Smooth muscle cell (in vitro differentiated cells): ENCODE measurements at regions not wholly inside any gene's neighbourhood (a gene's known extent, or its start where the extent isn't known, plus 50 kb on each side); places are given as distances from the start of the nearest gene placed in this dataset.

Experiments
- DNase-seq: peaks from one replicate; lab custom pipeline; 2025; ENCODE audit not compliant: unreplicated experiment; lab: John Stamatoyannopoulos, UW
- H2AFZ ChIP-seq: fragments of 200-600 bp; sonication (generic); 2 replicates; pipeline ENCODE4 v1.6.0; 2016; ENCODE audit warnings: antibody characterized with exemption, low read depth, mild to moderate bottlenecking
- H3F3A ChIP-seq: fragments of 200-600 bp; sonication (generic); 2 replicates; pipeline ENCODE4 v1.6.0; 2017; ENCODE audit warnings: antibody characterized with exemption, low read depth
- H3K27ac ChIP-seq: fragments of 200-600 bp; sonication (generic); 2 replicates; pipeline ENCODE4 v1.5.1; 2016; ENCODE audit warnings: low read depth, mild to moderate bottlenecking
- H3K27me3 ChIP-seq: fragments of 200-600 bp; sonication (generic); 2 replicates; pipeline ENCODE4 v1.6.1; 2016; ENCODE audit warnings: low read depth, mild to moderate bottlenecking
- H3K36me3 ChIP-seq: fragments of 200-600 bp; sonication (generic); 2 replicates; pipeline ENCODE4 v1.5.1; 2016; ENCODE audit warnings: low read depth
- H3K4me1 ChIP-seq: fragments of 200-600 bp; sonication (generic); 2 replicates; pipeline ENCODE4 v1.5.1; 2016; ENCODE audit warnings: low read depth
- H3K4me2 ChIP-seq: fragments of 200-600 bp; sonication (generic); 2 replicates; pipeline ENCODE4 v1.6.0; 2016; ENCODE audit warnings: mild to moderate bottlenecking
- H3K4me3 ChIP-seq: fragments of 200-600 bp; sonication (generic); 2 replicates; pipeline ENCODE4 v1.5.1; 2016; ENCODE audit warnings: mild to moderate bottlenecking
- H3K79me2 ChIP-seq: fragments of 200-600 bp; sonication (generic); 2 replicates; pipeline ENCODE4 v1.6.0; 2016; ENCODE audit warnings: low read depth, mild to moderate bottlenecking
- H3K9ac ChIP-seq: fragments of 200-600 bp; sonication (generic); 2 replicates; pipeline ENCODE4 v1.6.0; 2016; ENCODE audit warnings: low read depth
- H3K9me3 ChIP-seq: fragments of 200-600 bp; sonication (generic); replicated peaks from 2 replicates; pipeline ENCODE4 v1.5.1; 2016; ENCODE audit warnings: low read depth
- H4K20me1 ChIP-seq: fragments of 200-600 bp; sonication (generic); 2 replicates; pipeline ENCODE4 v1.6.0; 2016; ENCODE audit warnings: low read depth
- WGBS: methylation state at CpG from one replicate; pipeline ENCODE4 v1.1.7; 2016; ENCODE audit warnings: low lambda C conversion rate; 5-methylcytosine and 5-hydroxymethylcytosine counted together
- TF ChIP-seq, protein P1 (sequence below): fragments of 200-600 bp; sonication (generic); IDR thresholded peaks from 2 replicates; pipeline ENCODE4 v1.5.1; 2017; ENCODE audit warnings: borderline replicate concordance, mild to moderate bottlenecking, antibody characterized with exemption; ENCODE audit not compliant: insufficient read depth, poor library complexity, severe bottlenecking

DNA sequence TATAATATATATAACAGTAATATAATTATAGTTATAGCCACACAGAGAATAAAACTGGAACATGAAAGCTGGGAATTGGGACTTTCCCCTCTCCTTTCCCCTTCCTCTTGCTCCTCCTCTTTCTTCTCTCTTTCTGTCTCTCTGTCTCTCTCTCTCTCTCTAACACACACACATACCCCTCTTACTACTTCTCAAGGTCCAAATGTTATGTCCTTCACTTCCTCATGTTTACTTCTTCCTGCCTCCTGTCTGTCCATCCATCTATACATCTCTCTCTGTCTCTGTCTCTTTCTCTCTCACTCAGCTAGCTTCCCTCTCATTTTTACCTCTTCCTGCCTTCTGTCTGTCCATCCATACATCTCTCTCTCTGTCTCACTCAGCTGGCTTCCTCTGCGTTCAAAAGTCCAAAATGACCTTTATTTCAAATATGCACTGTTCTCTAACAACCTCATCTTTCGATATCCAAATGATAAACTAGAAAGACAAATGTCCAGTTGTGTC is 261.1 kb downstream of the SIPA1L2 start:
- Histone ChIP-seq H3K4me3 (no peak overlapping the region), H3K4me2 (no peak overlapping the region), H3K36me3 (no peaks in the 10 kb centered on the region), H3K9ac (no peak overlapping the region), H2AFZ (no peak overlapping the region), H3F3A (peaks cover 3% of the 10 kb centered on the region), H3K4me1 (no peaks in the 10 kb centered on the region), H3K27ac (peak overlapping the region; percentile 87), H4K20me1 (no peaks in the 10 kb centered on the region), H3K27me3 (no peaks in the 10 kb centered on the region), H3K9me3 (no peaks in the 10 kb centered on the region), H3K79me2 (no peaks in the 10 kb centered on the region)
- TF ChIP-seq, protein P1, sequence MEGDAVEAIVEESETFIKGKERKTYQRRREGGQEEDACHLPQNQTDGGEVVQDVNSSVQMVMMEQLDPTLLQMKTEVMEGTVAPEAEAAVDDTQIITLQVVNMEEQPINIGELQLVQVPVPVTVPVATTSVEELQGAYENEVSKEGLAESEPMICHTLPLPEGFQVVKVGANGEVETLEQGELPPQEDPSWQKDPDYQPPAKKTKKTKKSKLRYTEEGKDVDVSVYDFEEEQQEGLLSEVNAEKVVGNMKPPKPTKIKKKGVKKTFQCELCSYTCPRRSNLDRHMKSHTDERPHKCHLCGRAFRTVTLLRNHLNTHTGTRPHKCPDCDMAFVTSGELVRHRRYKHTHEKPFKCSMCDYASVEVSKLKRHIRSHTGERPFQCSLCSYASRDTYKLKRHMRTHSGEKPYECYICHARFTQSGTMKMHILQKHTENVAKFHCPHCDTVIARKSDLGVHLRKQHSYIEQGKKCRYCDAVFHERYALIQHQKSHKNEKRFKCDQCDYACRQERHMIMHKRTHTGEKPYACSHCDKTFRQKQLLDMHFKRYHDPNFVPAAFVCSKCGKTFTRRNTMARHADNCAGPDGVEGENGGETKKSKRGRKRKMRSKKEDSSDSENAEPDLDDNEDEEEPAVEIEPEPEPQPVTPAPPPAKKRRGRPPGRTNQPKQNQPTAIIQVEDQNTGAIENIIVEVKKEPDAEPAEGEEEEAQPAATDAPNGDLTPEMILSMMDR, result no peak
- DNase-seq, result no peak
- WGBS, result 98% methylated on average over 2 of the region's 2 CpGs

DNA sequence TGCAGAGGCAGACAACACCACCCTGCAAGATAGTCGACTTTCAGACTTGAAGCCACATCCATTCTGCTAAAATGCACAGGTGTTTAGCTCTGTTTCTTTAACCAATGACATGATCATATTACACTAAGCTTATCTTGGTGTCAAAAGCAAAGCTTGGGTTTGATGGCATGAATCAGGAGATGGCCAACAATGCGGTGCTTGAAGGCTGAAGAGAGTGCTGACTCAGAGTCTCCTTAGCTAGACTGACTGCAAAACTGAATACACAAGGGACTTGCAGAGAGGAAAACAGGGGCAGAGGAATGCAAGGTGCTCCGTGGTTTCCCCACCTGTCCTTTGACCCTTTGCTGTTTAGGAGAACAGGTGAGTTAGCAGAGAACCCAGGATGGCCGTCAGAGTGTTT is 262.6 kb downstream of the SIPA1L2 start:
- no peak for DNase-seq
- Histone ChIP-seq H3K27me3 (no peaks in the 10 kb centered on the region), H2AFZ (no peak overlapping the region), H3K9ac (no peak overlapping the region), H3K27ac (no peak overlapping the region), H3K4me3 (no peak overlapping the region), H3K4me2 (no peak overlapping the region), H3F3A (peaks cover 3% of the 10 kb centered on the region), H3K4me1 (no peaks in the 10 kb centered on the region), H3K79me2 (no peaks in the 10 kb centered on the region), H4K20me1 (no peaks in the 10 kb centered on the region), H3K36me3 (no peaks in the 10 kb centered on the region), H3K9me3 (no peaks in the 10 kb centered on the region)
- TF ChIP-seq, protein P1, result no peak
- WGBS, result 51% methylated on average over 4 of the region's 4 CpGs

DNA sequence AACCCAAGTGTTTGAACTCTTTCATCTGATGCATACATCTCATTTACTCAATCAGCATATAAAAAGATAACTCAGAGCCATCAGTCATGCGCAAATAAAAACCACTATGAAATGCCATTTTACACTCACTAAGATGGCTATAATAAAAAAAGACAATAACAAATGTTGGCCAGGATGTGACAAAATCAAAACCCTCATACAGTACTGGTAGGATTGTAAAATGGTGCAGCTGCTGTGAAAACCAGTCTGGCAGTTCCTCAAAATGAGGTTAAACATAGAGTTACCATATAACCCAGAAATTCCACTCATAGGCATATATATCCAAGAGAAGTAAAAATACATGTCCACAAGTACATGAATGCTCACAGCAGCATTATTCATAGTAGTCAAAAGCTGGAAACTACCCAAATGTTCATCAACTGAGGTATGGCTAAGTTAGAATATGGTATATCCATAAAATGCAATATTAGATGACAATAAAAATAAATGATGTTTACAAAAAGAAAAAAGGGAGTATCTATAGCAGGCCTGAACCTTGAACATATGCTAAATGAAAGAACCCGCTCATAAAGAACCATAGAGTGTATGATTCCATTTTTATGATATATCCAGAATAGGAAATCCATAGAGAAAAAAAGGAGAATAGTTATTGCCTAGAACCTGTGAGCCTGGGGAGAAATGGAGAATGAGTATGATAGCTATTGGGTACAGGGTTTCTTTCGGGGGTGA is 265.1 kb downstream of the SIPA1L2 start:
- H3K79me2 ChIP-seq, result no peaks in the 10 kb centered on the region
- 95% methylated on average over 3 of the region's 3 CpGs for WGBS
- TF ChIP-seq, protein P1, result no peak

DNA sequence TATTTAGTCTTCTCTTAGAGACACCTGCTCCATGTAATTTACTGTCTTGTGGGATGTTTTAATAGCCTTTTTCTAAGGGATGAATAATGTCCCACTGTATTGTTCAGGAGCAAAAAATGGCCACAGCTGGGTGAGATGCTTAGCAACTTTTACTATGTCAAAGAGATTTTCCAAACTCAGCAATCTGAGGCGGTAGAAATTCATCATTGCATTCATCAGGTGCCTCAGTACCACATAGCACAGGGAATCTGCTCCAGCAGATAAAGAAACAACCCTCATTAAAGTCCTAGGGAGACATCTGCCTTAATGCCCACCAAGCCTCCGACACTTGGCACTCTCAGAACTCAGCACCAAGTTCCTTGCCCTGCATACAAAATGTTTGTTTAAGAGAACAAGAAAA is 266.9 kb downstream of the SIPA1L2 start:
- Histone ChIP-seq H3K79me2 (no peaks in the 10 kb centered on the region), H3F3A (no peaks in the 10 kb centered on the region), H3K27me3 (no peaks in the 10 kb centered on the region), H3K4me1 (no peaks in the 10 kb centered on the region), H2AFZ (no peak overlapping the region), H4K20me1 (no peaks in the 10 kb centered on the region), H3K4me2 (no peak overlapping the region), H3K27ac (no peak overlapping the region), H3K36me3 (no peaks in the 10 kb centered on the region), H3K9ac (no peak overlapping the region), H3K4me3 (no peak overlapping the region), H3K9me3 (no peaks in the 10 kb centered on the region)
- WGBS, result 42% methylated on average over 2 of the region's 2 CpGs
- TF ChIP-seq, protein P1, result no peak
- DNase-seq, result no peak

More for the DNA sequence above, 265.1 kb downstream of the SIPA1L2 start:
- no peak overlapping the region for H3K4me2 ChIP-seq
- H3K9me3 ChIP-seq, result no peaks in the 10 kb centered on the region
- H3K4me3 ChIP-seq, result no peak overlapping the region
- no peak overlapping the region for H3K9ac ChIP-seq
- H2AFZ ChIP-seq, result no peak overlapping the region
- H3K27me3 ChIP-seq, result no peaks in the 10 kb centered on the region
- no peaks in the 10 kb centered on the region for H3F3A ChIP-seq
- H4K20me1 ChIP-seq, result no peaks in the 10 kb centered on the region
- DNase-seq, result no peak
- no peaks in the 10 kb centered on the region for H3K36me3 ChIP-seq
- H3K4me1 ChIP-seq, result no peaks in the 10 kb centered on the region
- no peak overlapping the region for H3K27ac ChIP-seq
